GM19372 (cell line): ENCODE measurements at regions not wholly inside any gene's neighbourhood (a gene's known extent, or its start where the extent isn't known, plus 50 kb on each side); places are given as distances from the start of the nearest gene placed in this dataset.
"Not testable (repeated sequence)": the region's sequence is repeated elsewhere in the genome, so short reads cannot be mapped to it uniquely, and the experiment has no call there.

ENCODE experiments used
- ATAC-seq: cut with Tn5 transposase; IDR thresholded peaks from one replicate; pipeline ENCODE4 v1.9.1; 2021; ENCODE audit warnings: mild to moderate bottlenecking, low read depth, moderate library complexity; ENCODE audit not compliant: unreplicated experiment

- no peak for ATAC-seq
These were observed 722.9 kb upstream of the RAG2 start for GRCh38 chr11:37320921-37321320.

- no peak for ATAC-seq
These were observed 719.8 kb upstream of the RAG2 start for GRCh38 chr11:37317803-37318202.

DNA sequence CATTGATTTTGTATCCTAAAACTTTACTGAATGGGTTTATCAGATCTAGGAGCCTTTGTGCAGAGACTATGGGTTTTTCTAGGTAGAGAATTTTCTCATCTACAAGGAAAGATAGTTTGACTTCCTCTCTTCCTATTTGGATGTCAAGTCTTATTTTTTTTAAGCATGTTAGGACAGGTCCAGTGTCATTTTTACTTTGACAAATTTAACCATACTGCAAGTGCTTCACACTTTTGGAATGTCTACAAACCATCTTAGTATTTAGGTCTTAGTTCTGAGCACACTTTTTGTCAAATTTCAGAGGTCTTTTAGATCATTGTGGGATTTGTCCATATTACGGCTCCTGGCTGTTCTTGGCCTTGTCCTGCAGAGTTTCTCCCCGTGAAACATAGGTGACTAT, 715.2 kb upstream of the RAG2 start:
- no peak for ATAC-seq

DNA sequence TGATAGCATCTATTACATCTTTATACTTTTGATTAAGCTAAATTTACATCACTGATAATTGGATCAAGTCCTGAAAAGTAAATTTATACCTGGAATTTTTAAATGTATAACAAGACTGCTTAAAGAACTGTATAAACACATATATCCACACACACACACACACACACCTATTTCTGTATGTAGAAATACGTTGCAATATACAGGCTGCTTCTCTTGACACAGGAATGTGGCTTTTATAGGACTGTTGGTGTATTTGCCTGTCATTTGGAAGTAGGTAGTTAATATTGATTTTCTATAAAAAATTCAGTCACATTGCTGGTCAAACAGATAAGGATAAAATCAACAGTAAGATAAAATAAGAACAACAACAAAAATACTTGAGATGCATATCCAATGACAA, 708.5 kb upstream of the RAG2 start:
- no peak for ATAC-seq

GRCh38 chr11:37301405-37301804, 703.4 kb upstream of the RAG2 start:
- ATAC-seq, result not testable (repeated sequence)

DNA sequence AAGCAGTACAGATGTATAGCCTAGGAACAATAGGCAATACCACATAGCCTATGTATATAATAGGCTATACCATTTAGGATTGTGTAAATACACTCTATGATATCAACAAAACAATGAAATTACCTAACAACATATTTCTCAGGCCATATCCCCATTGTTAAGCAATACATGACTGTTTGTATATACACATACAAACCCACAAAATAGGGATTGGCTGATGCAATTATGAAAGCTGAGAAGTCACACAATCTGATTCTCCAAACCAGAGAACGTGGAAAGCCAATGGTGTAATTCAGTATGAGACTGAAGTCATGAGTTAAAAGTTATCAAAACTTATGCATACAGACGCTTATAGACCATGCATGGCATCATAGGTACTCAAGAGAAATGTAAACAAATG, 700.1 kb upstream of the RAG2 start:
- no peak for ATAC-seq

DNA sequence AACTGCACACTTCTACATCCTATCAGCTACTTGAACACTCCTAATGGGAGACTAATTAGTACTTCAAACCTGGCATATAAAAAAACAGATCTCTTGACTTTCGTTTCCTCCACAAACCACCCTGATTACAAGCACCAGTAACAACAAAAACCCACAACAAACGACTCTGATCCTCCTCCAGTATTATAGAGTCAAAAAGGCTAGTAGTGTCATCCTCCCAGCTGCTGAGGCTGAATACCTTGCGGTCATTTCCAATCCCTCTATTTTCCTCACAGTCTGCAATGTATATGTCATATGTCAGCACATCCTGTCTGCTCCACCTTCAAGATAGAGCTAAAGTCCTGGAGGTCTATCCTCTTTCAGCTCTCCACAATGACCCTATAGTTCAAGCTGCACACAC, 688.9 kb upstream of the RAG2 start:
- no peak for ATAC-seq

- ATAC-seq, result no peak
These were observed 684.3 kb upstream of the RAG2 start for GRCh38 chr11:37282367-37282766.

DNA sequence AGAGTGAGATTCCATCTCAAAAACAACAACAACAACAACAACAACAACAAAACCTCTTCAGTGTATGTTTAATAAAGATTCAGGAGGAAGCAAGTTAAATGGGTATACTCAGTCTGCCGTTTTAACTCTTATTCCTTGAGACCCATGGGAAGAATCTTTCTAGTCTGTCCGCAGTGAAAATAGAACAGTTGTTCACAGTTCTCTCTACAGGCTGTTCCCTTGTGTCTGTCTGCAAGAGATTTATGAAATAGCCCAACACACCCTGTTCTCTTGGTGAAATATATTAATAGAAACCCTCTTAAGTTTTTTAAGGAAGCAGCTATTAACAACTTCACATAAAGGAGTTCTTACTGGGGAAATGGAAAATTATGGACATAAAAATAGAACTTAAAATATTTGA, 682.2 kb upstream of the RAG2 start:
- ATAC-seq, result no peak

- ATAC-seq, result no peak
These were observed 679.9 kb upstream of the RAG2 start for GRCh38 chr11:37277896-37278465.

- no peak for ATAC-seq
These were observed 666.7 kb upstream of the RAG2 start for GRCh38 chr11:37264783-37265182.

DNA sequence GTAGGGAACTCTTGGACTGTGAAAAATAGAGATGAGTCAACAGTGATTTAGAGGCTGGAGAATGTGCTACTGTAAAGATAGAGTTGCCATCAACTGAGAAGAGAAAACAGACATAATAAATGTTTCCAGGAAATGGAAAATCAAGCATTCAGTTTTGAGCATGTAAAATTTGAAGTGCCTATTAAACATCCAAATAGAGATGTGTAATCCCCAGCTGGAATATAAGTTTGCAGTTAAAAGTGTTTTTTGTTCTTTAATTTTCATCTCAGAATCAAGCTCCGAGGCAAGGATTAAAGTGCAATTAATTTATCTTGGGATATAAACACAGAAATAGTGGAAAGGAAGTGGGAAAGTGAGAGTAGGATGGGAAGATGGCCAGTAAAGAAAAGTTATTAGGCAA, 666.0 kb upstream of the RAG2 start:
- ATAC-seq, result no peak

- ATAC-seq, result not testable (repeated sequence)
These were observed 665.4 kb upstream of the RAG2 start for GRCh38 chr11:37263467-37263866.

GRCh38 chr11:37259734-37260133, 661.7 kb upstream of the RAG2 start:
- no peak for ATAC-seq

DNA sequence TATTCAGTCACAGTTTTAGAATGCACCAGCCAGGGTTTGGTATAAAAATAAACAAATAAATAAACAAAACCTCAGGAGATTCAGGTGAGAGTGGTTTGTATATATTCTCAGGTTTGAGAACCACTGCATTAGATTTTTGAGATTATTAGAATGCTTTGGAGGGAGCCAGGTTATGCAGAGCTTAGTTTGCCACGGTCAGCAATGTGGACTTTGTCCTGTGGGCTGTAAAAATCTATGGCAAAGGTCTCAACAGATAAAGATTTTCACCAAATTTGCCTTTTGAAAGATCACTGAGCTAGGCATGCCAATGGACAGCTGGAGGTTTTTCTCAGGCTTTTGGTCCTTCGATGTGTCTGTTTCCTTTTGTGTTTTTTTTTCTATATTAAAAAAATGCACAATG, 650.1 kb upstream of the RAG2 start:
- ATAC-seq, result no peak

DNA sequence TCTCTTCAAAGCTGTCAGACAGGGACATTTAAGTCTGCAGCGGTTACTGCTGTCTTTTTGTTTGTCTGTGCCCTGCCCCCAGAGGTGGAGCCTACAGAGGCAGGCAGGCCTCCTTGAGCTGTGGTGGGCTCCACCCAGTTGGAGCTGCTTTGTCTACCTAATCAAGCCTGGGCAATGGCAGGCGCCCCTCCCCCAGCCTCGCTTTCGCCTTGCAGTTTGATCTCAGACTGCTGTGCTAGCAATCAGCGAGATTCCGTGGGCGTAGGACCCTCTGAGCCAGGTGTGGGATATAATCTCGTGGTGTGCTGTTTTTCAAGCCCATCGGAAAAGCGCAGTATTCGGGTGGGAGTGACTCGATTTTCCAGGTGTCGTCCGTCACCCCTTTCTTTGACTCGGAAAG, 648.1 kb upstream of the RAG2 start:
- ATAC-seq, result not testable (repeated sequence)

GRCh38 chr11:37230865-37231264, 632.8 kb upstream of the RAG2 start:
- ATAC-seq, result no peak

DNA sequence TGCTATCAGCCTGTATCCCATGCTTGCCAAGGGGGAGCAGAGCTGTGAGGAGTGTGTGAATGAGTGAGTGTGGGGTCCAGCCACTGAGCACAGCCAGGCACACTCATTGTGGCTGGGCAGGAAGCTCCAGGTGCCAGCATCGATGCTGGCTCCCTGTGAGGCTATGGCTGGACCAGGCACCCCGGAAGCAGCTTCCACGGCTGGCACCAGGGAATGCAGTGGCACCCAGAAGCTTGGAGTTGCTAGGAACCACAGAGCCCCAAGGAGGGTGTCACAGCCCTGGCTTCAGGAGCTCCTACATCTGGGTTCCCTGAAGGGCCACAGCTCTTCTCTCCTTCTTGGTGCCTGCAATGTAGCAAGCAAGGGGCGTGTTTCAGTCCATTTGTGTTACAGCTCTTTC, 625.9 kb upstream of the RAG2 start:
- ATAC-seq, result no peak

DNA sequence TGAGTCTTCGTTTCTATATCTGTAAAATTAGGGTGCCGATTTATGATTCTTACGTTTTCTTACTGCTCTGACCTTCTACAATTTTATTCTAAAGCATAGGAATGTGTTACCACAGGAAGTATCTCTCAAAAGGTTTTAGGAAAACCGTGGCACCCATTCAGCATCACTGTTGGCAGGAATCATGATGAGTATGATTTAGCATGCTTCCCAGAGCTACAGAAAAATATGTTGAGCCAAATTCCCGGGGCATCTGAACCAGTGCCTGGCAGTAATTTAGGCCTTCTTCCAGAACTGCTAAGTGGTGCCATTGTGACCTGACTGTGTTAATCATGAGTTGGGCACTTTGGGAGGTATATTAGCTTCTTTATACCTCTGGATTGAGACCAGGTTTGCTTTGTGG, 605.0 kb upstream of the RAG2 start:
- no peak for ATAC-seq

DNA sequence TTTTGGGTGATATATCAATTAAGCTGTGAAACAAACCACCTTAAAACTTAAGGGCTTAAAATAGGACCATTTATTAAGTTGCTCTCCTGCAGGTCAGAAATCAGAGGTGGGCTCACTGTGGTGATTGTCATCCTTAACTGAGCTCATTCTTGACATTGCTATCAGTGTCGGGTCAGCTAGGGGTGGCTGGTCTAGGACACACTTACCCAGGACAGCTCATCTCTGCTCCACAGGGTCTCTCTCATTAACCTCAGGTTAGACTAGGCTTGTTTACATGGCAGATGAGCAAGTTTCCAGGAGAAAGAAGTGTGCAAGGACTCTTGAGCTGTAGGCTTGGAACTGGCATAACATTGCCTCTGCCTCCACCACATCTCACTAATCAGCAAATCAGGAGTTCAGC, 601.0 kb upstream of the RAG2 start:
- no peak for ATAC-seq

- no peak for ATAC-seq
These were observed 586.3 kb upstream of the RAG2 start for GRCh38 chr11:37184326-37184725.

GRCh38 chr11:37182031-37182430, 584.0 kb upstream of the RAG2 start:
- no peak for ATAC-seq

DNA sequence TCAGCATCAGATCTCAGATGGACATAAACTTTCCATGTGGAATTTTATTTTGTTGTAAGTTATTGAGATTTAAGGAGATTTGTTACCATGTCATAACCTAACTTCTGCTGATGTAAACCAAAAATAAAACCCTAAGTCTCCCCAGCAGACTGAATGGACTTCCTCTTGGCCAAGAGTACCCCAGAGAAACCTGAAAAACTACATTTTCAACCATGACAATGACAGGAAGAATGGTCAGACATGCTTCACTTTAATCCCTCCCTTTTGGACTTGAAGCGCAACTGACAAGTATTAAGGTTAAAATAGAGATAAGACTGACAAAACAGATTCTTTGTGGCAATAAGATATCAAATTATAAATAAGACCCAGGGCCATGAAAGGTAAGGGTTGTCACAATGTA, 579.7 kb upstream of the RAG2 start:
- no peak for ATAC-seq
